H9 (cell line): ENCODE measurements at regions not wholly inside any gene's neighbourhood (a gene's known extent, or its start where the extent isn't known, plus 50 kb on each side); places are given as distances from the start of the nearest gene placed in this dataset.

Experiments
- DNase-seq: peaks from one replicate; pipeline ENCODE4 v3.0.0-alpha.2; 2017
- H2AFZ ChIP-seq: one replicate; pipeline ENCODE4 v1.6.1; 2013; ENCODE audit warnings: mild to moderate bottlenecking, low read length, control low read depth, moderate library complexity
- H2AK5ac ChIP-seq: 2 replicates; pipeline ENCODE4 v1.6.1; 2013; ENCODE audit warnings: low read length, control low read depth, mixed read lengths; ENCODE audit not compliant: insufficient read length
- H2BK120ac ChIP-seq: one replicate; pipeline ENCODE4 v1.6.1; 2013; ENCODE audit warnings: low read depth, mild to moderate bottlenecking, low read length, control low read depth, inconsistent platforms; ENCODE audit not compliant: poor library complexity, severe bottlenecking
- H2BK12ac ChIP-seq: 2 replicates; pipeline ENCODE4 v1.6.1; 2013; ENCODE audit warnings: low read length, control low read depth, mixed read lengths, low read depth; ENCODE audit not compliant: insufficient read length
- H2BK15ac ChIP-seq: 2 replicates; pipeline ENCODE4 v1.6.1; 2013; ENCODE audit warnings: low read depth, low read length, control low read depth
- H2BK20ac ChIP-seq: one replicate; pipeline ENCODE4 v1.6.1; 2013; ENCODE audit warnings: low read depth, mild to moderate bottlenecking, low read length, control low read depth, inconsistent platforms; ENCODE audit not compliant: poor library complexity, severe bottlenecking
- H2BK5ac ChIP-seq: 2 replicates; pipeline ENCODE4 v1.6.1; 2013; ENCODE audit warnings: low read length, control low read depth, mixed read lengths; ENCODE audit not compliant: insufficient read length
- H3K14ac ChIP-seq: 2 replicates; pipeline ENCODE4 v1.6.1; 2013; ENCODE audit warnings: low read length, control low read depth; ENCODE audit not compliant: insufficient read depth
- H3K18ac ChIP-seq: 2 replicates; pipeline ENCODE4 v1.6.1; 2013; ENCODE audit warnings: low read depth, mild to moderate bottlenecking, mixed read lengths, low read length, control low read depth; ENCODE audit not compliant: insufficient read length
- H3K23ac ChIP-seq: 2 replicates; pipeline ENCODE4 v1.6.1; 2013; ENCODE audit warnings: low read length, control low read depth, mixed read lengths, low read depth; ENCODE audit not compliant: insufficient read length
- H3K23me2 ChIP-seq: 2 replicates; pipeline ENCODE4 v1.6.1; 2013; ENCODE audit warnings: low read depth, mild to moderate bottlenecking, mixed read lengths, low read length, control low read depth; ENCODE audit not compliant: insufficient read length, poor library complexity, severe bottlenecking
- H3K27ac ChIP-seq: 2 replicates; pipeline ENCODE4 v1.5.1; 2013; ENCODE audit warnings: low read length, control low read depth, mixed read lengths, low read depth; ENCODE audit not compliant: insufficient read length
- H3K27me3 ChIP-seq: 2 replicates; pipeline ENCODE4 v1.6.1; 2013; ENCODE audit warnings: low read length, control low read depth, inconsistent platforms; ENCODE audit not compliant: insufficient read depth
- H3K4ac ChIP-seq: 2 replicates; pipeline ENCODE4 v1.6.1; 2013; ENCODE audit warnings: low read depth, mild to moderate bottlenecking, control low read depth, inconsistent platforms, low read length, moderate library complexity
- H3K4me1 ChIP-seq: 2 replicates; pipeline ENCODE4 v1.6.1; 2013; ENCODE audit warnings: low read length, control low read depth, inconsistent platforms; ENCODE audit not compliant: insufficient read depth
- H3K4me2 ChIP-seq: 2 replicates; pipeline ENCODE4 v1.6.1; 2013; ENCODE audit warnings: low read length, control low read depth, mixed read lengths; ENCODE audit not compliant: insufficient read length, insufficient read depth
- H3K56ac ChIP-seq: 2 replicates; pipeline ENCODE4 v1.6.1; 2013; ENCODE audit warnings: low read depth, mild to moderate bottlenecking, mixed read lengths, low read length, control low read depth; ENCODE audit not compliant: insufficient read length
- H3K79me1 ChIP-seq: 2 replicates; pipeline ENCODE4 v1.6.1; 2013; ENCODE audit warnings: low read depth, mild to moderate bottlenecking, moderate library complexity, low read length, control low read depth, inconsistent platforms; ENCODE audit not compliant: insufficient read depth, poor library complexity, severe bottlenecking
- H3K79me2 ChIP-seq: 2 replicates; pipeline ENCODE4 v1.6.1; 2013; ENCODE audit warnings: low read length, control low read depth, inconsistent platforms; ENCODE audit not compliant: insufficient read depth
- H3K9ac ChIP-seq: 2 replicates; pipeline ENCODE4 v1.6.1; 2013; ENCODE audit warnings: low read length, control low read depth, mixed read lengths; ENCODE audit not compliant: insufficient read length; ENCODE audit errors: extremely low read depth
- H3K9me3 ChIP-seq: one replicate; pipeline ENCODE4 v1.6.1; 2013; ENCODE audit warnings: low read depth, low read length, inconsistent platforms; ENCODE audit not compliant: control insufficient read depth
- H3T11ph ChIP-seq: one replicate; pipeline ENCODE4 v1.6.1; 2013; ENCODE audit warnings: mild to moderate bottlenecking, low read length, control low read depth, inconsistent platforms
- H4K20me1 ChIP-seq: one replicate; pipeline ENCODE4 v1.6.1; 2013; ENCODE audit not compliant: control insufficient read depth, insufficient read length, insufficient read depth
- H4K5ac ChIP-seq: 2 replicates; pipeline ENCODE4 v1.6.1; 2013; ENCODE audit warnings: low read depth, mild to moderate bottlenecking, mixed read lengths, low read length, control low read depth; ENCODE audit not compliant: insufficient read length
- H4K8ac ChIP-seq: replicated peaks from 2 replicates; pipeline ENCODE4 v1.6.1; 2013; ENCODE audit warnings: low read length, control low read depth, mixed read lengths, low read depth; ENCODE audit not compliant: insufficient read length
- H4K91ac ChIP-seq: 2 replicates; pipeline ENCODE4 v1.6.1; 2013; ENCODE audit warnings: low read depth, mild to moderate bottlenecking, moderate library complexity, mixed read lengths, low read length, control low read depth; ENCODE audit not compliant: insufficient read length
- H3K27ac Mint-ChIP-seq, 3 experiments: 2 replicates in 2 of 3; 3 replicates in 1 of 3; pipeline ENCODE4 v1.8.0; 2020 to 2021; ENCODE audit warnings: mixed read lengths in 3 of 3, mild to moderate bottlenecking in 1 of 3, moderate library complexity in 1 of 3
- H3K27me3 Mint-ChIP-seq: 2 replicates; pipeline ENCODE4 v1.8.0; 2021; ENCODE audit warnings: low read depth, mild to moderate bottlenecking, moderate library complexity, mixed read lengths
- H3K36me3 Mint-ChIP-seq, 3 experiments: 2 replicates in 2 of 3; 3 replicates in 1 of 3; pipeline ENCODE4 v1.8.0; 2020 to 2021; ENCODE audit warnings: low read depth in 3 of 3, mixed read lengths in 3 of 3; ENCODE audit not compliant: insufficient read depth in 1 of 3
- H3K4me1 Mint-ChIP-seq, 2 experiments: 2 replicates each; pipeline ENCODE4 v1.8.0; 2020; ENCODE audit warnings: mixed read lengths in 2 of 2
- H3K4me3 Mint-ChIP-seq, 2 experiments: 2 replicates in 1 of 2; 3 replicates in 1 of 2; pipeline ENCODE4 v1.8.0; 2020 to 2021; ENCODE audit warnings: mild to moderate bottlenecking in 2 of 2, mixed read lengths in 2 of 2, moderate library complexity in 1 of 2
- H3K9me3 Mint-ChIP-seq, 2 experiments: 2 replicates in 1 of 2; 3 replicates in 1 of 2; pipeline ENCODE4 v1.8.0; 2020; ENCODE audit warnings: mild to moderate bottlenecking in 2 of 2, mixed read lengths in 2 of 2, moderate library complexity in 1 of 2
- CTCF ChIP-seq: fragments of 200-600 bp; sonication (generic); conservative IDR thresholded peaks from 3 replicates; pipeline ENCODE4 v1.8.0; 2021; ENCODE audit warnings: antibody characterized with exemption, mild to moderate bottlenecking
- WGBS: extraction: QIAGEN DNeasy Blood & Tissue Kit; methylation state at CpG from one replicate; pipeline ENCODE4 v1.1.7; 2013; ENCODE audit warnings: missing lambda C conversion rate, low lambda C conversion rate, mixed read lengths; ENCODE audit not compliant: insufficient read length; ENCODE audit errors: extremely low coverage; 5-methylcytosine and 5-hydroxymethylcytosine counted together

- H2AFZ ChIP-seq: no peak overlapping the region
- H2BK15ac ChIP-seq: no peak overlapping the region
- no peaks in the 10 kb centered on the region for H4K20me1 ChIP-seq
- Mint-ChIP-seq H3K36me3 (peaks cover 5 to 13% (median 12%) of the 10 kb centered on the region in 3 experiments), H3K4me1 (peaks cover 6% of the 10 kb centered on the region in 2 experiments), H3K9me3 (peaks cover 14 to 15% of the 10 kb centered on the region in 2 experiments), H3K4me3 (no peak overlapping the region), H3K27me3 (peaks cover 84% of the 10 kb centered on the region), H3K27ac (no peak overlapping the region)
- no peak overlapping the region for H3K9ac ChIP-seq
- no peak overlapping the region for H2BK12ac ChIP-seq
- H3K4me1 ChIP-seq: no peaks in the 10 kb centered on the region; the same call in 1 of the 2 replicates
- H3K23ac ChIP-seq: no peak overlapping the region
- no peak overlapping the region for H3K27ac ChIP-seq
- WGBS: no CpG with 5 or more reads among the region's 1 CpG
- no peak overlapping the region for H3K18ac ChIP-seq
- H3K14ac ChIP-seq: no peak overlapping the region
- no peak overlapping the region for H4K91ac ChIP-seq
- no peak overlapping the region for H2AK5ac ChIP-seq
- H3K4ac ChIP-seq: no peak overlapping the region
- no peak overlapping the region for H2BK5ac ChIP-seq
- no peaks in the 10 kb centered on the region for H3K23me2 ChIP-seq
- H4K8ac ChIP-seq: no peak overlapping the region
- H3K56ac ChIP-seq: no peak overlapping the region
- H3T11ph ChIP-seq: no peak overlapping the region
- no peak for TF ChIP-seq CTCF
- H2BK120ac ChIP-seq: no peak overlapping the region
- H3K79me2 ChIP-seq: no peaks in the 10 kb centered on the region
- H3K79me1 ChIP-seq: no peaks in the 10 kb centered on the region
- DNase-seq: no peak
- H2BK20ac ChIP-seq: no peak overlapping the region
- no peaks in the 10 kb centered on the region for H3K9me3 ChIP-seq
- no peak overlapping the region for H4K5ac ChIP-seq
- H3K27me3 ChIP-seq: no peaks in the 10 kb centered on the region
- H3K4me2 ChIP-seq: no peak overlapping the region
Measured at GRCh38 chr4:4794421-4794820, 65.0 kb upstream of the MSX1 start.
